ENCODE measurements at regions not wholly inside any gene's neighbourhood (a gene's known extent, or its start where the extent isn't known, plus 50 kb on each side); places are given as distances from the start of the nearest gene placed in this dataset.
A peak's percentile ranks its signal among the peaks of the same experiment; 100 is the strongest.

DNA sequence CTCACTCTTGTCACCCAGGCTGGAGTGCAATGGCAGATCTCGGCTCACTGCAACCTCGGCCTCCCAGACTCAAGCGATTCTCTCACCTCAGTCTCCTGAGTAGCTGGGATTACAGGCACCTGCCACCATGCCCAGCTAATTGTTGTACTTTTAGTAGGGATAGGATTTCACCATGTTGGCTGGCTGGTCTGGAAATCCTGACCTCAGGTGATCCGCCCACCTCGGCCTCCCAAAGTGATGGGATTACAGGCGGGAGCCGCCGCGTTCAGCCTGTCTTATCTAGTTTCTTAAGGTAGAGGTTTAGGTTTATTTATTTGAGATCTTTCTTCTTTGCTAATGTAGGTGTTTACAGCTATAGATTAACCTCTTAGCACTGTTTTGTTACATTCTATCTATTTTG lies 708.8 kb downstream of the ZNF385D start (continued):
- TF ChIP-seq JAZF1 (CRISPR knock-in tag; IDR thresholded peaks at IDR 0.05) (no peak), ZNF219 (CRISPR knock-in tag; IDR thresholded peaks at IDR 0.05; ENCODE audit: borderline replicate concordance) (no peak)
- TF ChIP-seq, protein P1, sequence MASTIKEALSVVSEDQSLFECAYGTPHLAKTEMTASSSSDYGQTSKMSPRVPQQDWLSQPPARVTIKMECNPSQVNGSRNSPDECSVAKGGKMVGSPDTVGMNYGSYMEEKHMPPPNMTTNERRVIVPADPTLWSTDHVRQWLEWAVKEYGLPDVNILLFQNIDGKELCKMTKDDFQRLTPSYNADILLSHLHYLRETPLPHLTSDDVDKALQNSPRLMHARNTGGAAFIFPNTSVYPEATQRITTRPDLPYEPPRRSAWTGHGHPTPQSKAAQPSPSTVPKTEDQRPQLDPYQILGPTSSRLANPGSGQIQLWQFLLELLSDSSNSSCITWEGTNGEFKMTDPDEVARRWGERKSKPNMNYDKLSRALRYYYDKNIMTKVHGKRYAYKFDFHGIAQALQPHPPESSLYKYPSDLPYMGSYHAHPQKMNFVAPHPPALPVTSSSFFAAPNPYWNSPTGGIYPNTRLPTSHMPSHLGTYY (CRISPR knock-in tag; IDR thresholded peaks at IDR 0.05), result no peak

DNA sequence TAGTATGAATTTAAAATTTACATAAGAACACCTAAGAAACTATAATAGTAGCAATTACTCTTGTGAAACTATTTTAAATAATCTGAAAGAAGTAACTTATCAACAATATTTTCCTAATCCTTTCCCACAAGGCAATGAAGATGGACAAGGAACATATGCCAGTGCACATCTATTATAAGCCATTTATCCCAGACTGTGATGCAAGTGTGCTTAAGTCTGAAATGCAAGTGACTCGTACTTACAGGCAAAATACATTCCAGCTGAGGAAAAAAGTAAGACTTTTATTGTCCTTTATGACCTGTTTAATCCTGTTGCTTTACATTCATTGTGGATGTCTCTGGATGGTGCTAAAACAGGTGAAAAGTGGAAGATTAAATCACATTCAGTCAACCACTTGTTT lies 709.4 kb downstream of the ZNF385D start:
- Mint-ChIP-seq H3K27ac (no peak overlapping the region), H3K36me3 (no peaks in the 10 kb centered on the region), H3K9me3 (no peaks in the 10 kb centered on the region), H3K27me3 (ENCODE audit: low read depth) (no peaks in the 10 kb centered on the region), H3K4me3 (no peak overlapping the region), H3K4me1 (no peaks in the 10 kb centered on the region)
- no peak for TF ChIP-seq ZNF671 (CRISPR knock-in tag; IDR thresholded peaks at IDR 0.05)
- ATAC-seq (no peak), DNase-seq (ENCODE audit: low spot score) (no peak)
- ChIA-PET POLR2A (no interaction called here), CTCF (no interaction called here)

DNA sequence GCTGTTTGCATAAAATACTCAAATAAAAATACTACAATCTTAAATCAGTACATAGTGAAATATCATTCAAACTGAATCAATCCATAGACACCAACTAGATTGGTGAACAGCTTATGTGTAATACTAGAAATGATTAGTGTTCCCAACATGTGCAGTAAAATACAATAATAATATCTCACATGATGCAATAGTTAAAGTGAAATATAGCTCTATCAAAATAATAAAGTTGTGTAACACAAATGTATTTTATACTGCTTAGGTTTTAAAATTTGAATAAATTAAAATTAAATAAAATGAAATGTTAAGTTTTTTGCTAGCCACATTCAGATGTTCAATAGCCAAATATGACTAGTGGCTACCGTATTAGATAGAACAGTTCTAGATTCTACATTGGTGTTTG lies 714.1 kb downstream of the ZNF385D start:
- Mint-ChIP-seq H3K4me1 (no peaks in the 10 kb centered on the region), H3K9me3 (peaks cover 13% of the 10 kb centered on the region), H3K36me3 (peaks cover 2% of the 10 kb centered on the region; the same call in 1 of the 2 replicates), H3K4me3 (no peak overlapping the region), H3K27ac (no peak overlapping the region), H3K27me3 (ENCODE audit: low read depth) (no peaks in the 10 kb centered on the region)
- TF ChIP-seq KAT7 (CRISPR knock-in tag; IDR thresholded peaks at IDR 0.05; ENCODE audit: borderline replicate concordance), result no peak
- TF ChIP-seq, protein P2, sequence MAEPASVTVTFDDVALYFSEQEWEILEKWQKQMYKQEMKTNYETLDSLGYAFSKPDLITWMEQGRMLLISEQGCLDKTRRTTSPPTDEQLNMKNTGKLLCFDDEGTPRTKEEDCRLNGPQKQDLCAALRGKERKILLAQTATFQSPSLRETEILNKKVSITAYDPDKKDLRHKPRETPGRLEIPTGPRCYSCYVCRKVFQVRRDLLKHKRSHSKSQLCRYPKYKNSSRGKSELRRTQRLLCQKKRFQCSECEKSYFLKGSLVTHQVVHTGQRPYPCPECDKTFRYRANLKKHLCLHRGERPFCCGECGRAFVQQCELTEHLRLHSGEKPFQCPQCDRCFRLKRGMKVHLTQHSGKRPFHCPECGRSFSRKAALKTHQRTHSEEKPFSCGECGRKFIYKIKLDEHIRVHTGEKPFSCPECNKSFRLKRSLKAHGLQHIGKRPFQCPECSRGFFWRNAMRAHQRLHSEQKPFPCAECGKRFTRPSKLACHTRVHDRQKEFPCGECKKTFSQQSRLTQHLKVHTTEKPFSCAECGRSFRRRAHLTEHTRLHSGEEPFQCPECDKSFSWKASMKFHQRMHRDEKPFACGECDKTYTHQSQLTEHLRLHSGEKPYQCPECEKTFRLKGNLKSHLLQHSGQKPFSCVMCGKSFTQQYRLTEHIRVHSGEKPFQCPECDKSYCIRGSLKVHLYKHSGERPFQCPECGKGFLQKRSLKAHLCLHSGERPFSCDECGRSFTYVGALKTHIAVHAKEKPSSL (CRISPR knock-in tag; conservative IDR thresholded peaks at IDR 0.05), result no peak
- no peak for TF ChIP-seq FOXP1 (CRISPR knock-in tag; IDR thresholded peaks at IDR 0.05; ENCODE audit: borderline replicate concordance)
- TF ChIP-seq ESRRA (CRISPR knock-in tag; IDR thresholded peaks at IDR 0.05; ENCODE audit: borderline replicate concordance), result no peak
- TF ChIP-seq, protein P3, sequence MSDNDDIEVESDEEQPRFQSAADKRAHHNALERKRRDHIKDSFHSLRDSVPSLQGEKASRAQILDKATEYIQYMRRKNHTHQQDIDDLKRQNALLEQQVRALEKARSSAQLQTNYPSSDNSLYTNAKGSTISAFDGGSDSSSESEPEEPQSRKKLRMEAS (CRISPR knock-in tag; IDR thresholded peaks at IDR 0.05), result no peak
- TF ChIP-seq ZNF219 (CRISPR knock-in tag; IDR thresholded peaks at IDR 0.05; ENCODE audit: borderline replicate concordance), result no peak
- no peak for TF ChIP-seq TP53 (CRISPR knock-in tag; IDR thresholded peaks at IDR 0.05)
- TF ChIP-seq, protein P4, sequence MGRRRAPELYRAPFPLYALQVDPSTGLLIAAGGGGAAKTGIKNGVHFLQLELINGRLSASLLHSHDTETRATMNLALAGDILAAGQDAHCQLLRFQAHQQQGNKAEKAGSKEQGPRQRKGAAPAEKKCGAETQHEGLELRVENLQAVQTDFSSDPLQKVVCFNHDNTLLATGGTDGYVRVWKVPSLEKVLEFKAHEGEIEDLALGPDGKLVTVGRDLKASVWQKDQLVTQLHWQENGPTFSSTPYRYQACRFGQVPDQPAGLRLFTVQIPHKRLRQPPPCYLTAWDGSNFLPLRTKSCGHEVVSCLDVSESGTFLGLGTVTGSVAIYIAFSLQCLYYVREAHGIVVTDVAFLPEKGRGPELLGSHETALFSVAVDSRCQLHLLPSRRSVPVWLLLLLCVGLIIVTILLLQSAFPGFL (CRISPR knock-in tag; IDR thresholded peaks at IDR 0.05; ENCODE audit: borderline replicate concordance), result no peak
- DNase-seq (ENCODE audit: low spot score) (no peak), ATAC-seq (no peak)
- ChIA-PET CTCF (no interaction called here), POLR2A (interaction anchor here (0.7 kb wide), 1 partner anchor 133 kb away, joined by 4 read pairs; no protein-coding TSS in a partner anchor)

DNA sequence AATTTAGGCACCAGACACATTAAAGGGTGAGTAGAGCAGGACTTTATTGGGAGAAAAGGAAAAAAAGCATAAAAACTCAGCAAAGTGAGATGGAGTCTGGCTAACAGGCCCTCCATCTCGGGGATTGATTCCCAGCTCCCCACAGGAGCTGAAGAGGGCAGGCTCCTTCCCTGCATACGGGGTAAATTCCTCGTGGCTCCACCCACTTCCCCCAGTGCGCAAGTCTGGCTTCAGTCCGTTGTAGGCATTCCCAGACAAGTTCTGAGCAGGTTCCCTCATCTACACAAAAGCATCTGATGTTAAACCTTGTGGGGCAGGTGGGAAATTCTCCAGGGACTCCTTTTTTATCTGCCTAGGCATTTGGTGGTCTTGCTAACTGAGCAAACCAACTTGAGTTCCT lies 722.6 kb downstream of the ZNF385D start:
- no peaks in the 10 kb centered on the region for H3K36me3 Mint-ChIP-seq
- no peak overlapping the region for H3K27ac Mint-ChIP-seq
- CTCF ChIA-PET, result interaction anchor here (0.8 kb wide), 1 partner anchor 11 kb away, joined by 3 read pairs; no protein-coding TSS in a partner anchor
- DNase-seq (ENCODE audit: low spot score) (no peak), ATAC-seq (peak; percentile 81)
- POLR2A ChIA-PET, result no interaction called here
- H3K4me1 Mint-ChIP-seq, result peaks cover 2% of the 10 kb centered on the region; the same call in 1 of the 2 replicates
- H3K9me3 Mint-ChIP-seq, result no peaks in the 10 kb centered on the region
- no peak overlapping the region for H3K4me3 Mint-ChIP-seq
- H3K27me3 Mint-ChIP-seq (ENCODE audit: low read depth), result no peaks in the 10 kb centered on the region
- TF ChIP-seq ETV6 (CRISPR knock-in tag; IDR thresholded peaks at IDR 0.05), result no peak
- TF ChIP-seq, protein P5, sequence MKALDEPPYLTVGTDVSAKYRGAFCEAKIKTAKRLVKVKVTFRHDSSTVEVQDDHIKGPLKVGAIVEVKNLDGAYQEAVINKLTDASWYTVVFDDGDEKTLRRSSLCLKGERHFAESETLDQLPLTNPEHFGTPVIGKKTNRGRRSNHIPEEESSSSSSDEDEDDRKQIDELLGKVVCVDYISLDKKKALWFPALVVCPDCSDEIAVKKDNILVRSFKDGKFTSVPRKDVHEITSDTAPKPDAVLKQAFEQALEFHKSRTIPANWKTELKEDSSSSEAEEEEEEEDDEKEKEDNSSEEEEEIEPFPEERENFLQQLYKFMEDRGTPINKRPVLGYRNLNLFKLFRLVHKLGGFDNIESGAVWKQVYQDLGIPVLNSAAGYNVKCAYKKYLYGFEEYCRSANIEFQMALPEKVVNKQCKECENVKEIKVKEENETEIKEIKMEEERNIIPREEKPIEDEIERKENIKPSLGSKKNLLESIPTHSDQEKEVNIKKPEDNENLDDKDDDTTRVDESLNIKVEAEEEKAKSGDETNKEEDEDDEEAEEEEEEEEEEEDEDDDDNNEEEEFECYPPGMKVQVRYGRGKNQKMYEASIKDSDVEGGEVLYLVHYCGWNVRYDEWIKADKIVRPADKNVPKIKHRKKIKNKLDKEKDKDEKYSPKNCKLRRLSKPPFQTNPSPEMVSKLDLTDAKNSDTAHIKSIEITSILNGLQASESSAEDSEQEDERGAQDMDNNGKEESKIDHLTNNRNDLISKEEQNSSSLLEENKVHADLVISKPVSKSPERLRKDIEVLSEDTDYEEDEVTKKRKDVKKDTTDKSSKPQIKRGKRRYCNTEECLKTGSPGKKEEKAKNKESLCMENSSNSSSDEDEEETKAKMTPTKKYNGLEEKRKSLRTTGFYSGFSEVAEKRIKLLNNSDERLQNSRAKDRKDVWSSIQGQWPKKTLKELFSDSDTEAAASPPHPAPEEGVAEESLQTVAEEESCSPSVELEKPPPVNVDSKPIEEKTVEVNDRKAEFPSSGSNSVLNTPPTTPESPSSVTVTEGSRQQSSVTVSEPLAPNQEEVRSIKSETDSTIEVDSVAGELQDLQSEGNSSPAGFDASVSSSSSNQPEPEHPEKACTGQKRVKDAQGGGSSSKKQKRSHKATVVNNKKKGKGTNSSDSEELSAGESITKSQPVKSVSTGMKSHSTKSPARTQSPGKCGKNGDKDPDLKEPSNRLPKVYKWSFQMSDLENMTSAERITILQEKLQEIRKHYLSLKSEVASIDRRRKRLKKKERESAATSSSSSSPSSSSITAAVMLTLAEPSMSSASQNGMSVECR (CRISPR knock-in tag; IDR thresholded peaks at IDR 0.05; ENCODE audit: borderline replicate concordance), result no peak
- no peak for TF ChIP-seq ATF1 (CRISPR knock-in tag; IDR thresholded peaks at IDR 0.05)
- TF ChIP-seq OVOL2 (CRISPR knock-in tag; IDR thresholded peaks at IDR 0.05; ENCODE audit: borderline replicate concordance), result no peak
- no peak for TF ChIP-seq NR2C2 (CRISPR knock-in tag; IDR thresholded peaks at IDR 0.05)
- TF ChIP-seq, protein P6, sequence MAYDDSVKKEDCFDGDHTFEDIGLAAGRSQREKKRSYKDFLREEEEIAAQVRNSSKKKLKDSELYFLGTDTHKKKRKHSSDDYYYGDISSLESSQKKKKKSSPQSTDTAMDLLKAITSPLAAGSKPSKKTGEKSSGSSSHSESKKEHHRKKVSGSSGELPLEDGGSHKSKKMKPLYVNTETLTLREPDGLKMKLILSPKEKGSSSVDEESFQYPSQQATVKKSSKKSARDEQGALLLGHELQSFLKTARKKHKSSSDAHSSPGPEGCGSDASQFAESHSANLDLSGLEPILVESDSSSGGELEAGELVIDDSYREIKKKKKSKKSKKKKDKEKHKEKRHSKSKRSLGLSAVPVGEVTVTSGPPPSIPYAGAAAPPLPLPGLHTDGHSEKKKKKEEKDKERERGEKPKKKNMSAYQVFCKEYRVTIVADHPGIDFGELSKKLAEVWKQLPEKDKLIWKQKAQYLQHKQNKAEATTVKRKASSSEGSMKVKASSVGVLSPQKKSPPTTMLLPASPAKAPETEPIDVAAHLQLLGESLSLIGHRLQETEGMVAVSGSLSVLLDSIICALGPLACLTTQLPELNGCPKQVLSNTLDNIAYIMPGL (CRISPR knock-in tag; IDR thresholded peaks at IDR 0.05), result no peak
- TF ChIP-seq, protein P7, sequence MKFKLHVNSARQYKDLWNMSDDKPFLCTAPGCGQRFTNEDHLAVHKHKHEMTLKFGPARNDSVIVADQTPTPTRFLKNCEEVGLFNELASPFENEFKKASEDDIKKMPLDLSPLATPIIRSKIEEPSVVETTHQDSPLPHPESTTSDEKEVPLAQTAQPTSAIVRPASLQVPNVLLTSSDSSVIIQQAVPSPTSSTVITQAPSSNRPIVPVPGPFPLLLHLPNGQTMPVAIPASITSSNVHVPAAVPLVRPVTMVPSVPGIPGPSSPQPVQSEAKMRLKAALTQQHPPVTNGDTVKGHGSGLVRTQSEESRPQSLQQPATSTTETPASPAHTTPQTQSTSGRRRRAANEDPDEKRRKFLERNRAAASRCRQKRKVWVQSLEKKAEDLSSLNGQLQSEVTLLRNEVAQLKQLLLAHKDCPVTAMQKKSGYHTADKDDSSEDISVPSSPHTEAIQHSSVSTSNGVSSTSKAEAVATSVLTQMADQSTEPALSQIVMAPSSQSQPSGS (CRISPR knock-in tag; IDR thresholded peaks at IDR 0.05; ENCODE audit: borderline replicate concordance, low read depth), result no peak
